ENCODE measurements at regions not wholly inside any gene's neighbourhood (a gene's known extent, or its start where the extent isn't known, plus 50 kb on each side); places are given as distances from the start of the nearest gene placed in this dataset.

DNA sequence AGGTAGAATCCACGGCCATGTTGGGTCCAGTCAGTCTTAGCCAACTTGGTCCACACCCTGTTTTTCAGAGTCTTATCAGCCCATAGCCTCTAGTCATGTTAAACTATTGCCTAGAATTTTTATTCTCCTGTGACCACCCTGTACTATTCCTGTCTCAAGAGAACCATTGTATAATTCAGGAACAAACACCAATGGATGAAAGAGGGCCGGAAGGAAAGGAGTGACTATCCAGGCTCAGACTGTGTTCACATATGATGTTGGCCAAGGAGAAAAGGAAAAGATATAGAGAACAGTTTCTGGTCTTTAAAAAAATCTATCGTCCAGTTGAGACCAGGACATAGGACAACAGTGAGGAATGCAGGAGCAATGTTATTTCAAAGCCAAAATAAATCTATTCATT lies 82.9 kb upstream of the SETBP1 start:
- DNase-seq (ENCODE audit: extremely low spot score), result no peak
- Histone ChIP-seq H3K4me1 (peaks cover 24 to 51% (median 44%) of the 10 kb centered on the region in 4 donors), H3K9me3 (no peaks in the 10 kb centered on the region), H3K27ac (replicated peaks in 1 of 4) (no peak overlapping the region), H3K36me3 (no peaks in the 10 kb centered on the region), H3K27me3 (no peaks in the 10 kb centered on the region), H3K4me3 (no peak overlapping the region)
- 87% methylated on average over 3 of the region's 3 CpGs for WGBS
- no peak for TF ChIP-seq POLR2AphosphoS5 (IDR thresholded peaks at IDR 0.05)
- TF ChIP-seq POLR2A (IDR thresholded peaks at IDR 0.05; ENCODE audit: low read depth), result no peak
- TF ChIP-seq, protein P1, sequence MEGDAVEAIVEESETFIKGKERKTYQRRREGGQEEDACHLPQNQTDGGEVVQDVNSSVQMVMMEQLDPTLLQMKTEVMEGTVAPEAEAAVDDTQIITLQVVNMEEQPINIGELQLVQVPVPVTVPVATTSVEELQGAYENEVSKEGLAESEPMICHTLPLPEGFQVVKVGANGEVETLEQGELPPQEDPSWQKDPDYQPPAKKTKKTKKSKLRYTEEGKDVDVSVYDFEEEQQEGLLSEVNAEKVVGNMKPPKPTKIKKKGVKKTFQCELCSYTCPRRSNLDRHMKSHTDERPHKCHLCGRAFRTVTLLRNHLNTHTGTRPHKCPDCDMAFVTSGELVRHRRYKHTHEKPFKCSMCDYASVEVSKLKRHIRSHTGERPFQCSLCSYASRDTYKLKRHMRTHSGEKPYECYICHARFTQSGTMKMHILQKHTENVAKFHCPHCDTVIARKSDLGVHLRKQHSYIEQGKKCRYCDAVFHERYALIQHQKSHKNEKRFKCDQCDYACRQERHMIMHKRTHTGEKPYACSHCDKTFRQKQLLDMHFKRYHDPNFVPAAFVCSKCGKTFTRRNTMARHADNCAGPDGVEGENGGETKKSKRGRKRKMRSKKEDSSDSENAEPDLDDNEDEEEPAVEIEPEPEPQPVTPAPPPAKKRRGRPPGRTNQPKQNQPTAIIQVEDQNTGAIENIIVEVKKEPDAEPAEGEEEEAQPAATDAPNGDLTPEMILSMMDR (IDR thresholded peaks at IDR 0.05), result no peak
- no peak for TF ChIP-seq EP300 (IDR thresholded peaks at IDR 0.05)
- intact Hi-C loops (cut with DNase I), result no loop called here

DNA sequence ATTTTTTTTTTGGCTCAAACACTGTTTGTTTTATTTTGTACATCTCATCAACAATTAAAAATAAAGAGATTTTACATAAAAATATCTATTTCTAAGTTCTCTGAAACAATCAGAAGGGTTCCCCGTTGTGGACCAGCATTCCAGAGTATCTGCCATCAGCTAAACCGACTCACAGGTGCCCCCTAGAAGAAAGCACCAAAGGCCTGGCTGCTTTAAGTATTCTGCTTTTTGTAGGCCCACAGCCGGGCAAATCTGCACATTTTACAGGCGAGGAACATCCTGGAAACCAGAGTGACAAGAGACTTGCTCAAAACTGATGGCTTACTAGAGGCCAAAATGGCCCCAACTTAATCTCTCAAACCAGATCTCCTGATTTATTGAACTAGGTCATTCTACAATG lies 82.2 kb upstream of the SETBP1 start:
- H3K36me3 ChIP-seq, result no peaks in the 10 kb centered on the region
- H3K9me3 ChIP-seq, result no peaks in the 10 kb centered on the region
- TF ChIP-seq, protein P1 (IDR thresholded peaks at IDR 0.05), result no peak
- no peak for TF ChIP-seq POLR2AphosphoS5 (IDR thresholded peaks at IDR 0.05)
- TF ChIP-seq POLR2A (IDR thresholded peaks at IDR 0.05; ENCODE audit: low read depth), result no peak
- TF ChIP-seq EP300 (IDR thresholded peaks at IDR 0.05), result no peak
- no peak for DNase-seq (ENCODE audit: extremely low spot score)
- WGBS, result 79% methylated on average over 4 of the region's 4 CpGs
- no peak overlapping the region for H3K27ac ChIP-seq (replicated peaks in 1 of 4)
- peaks cover 19 to 44% (median 38%) of the 10 kb centered on the region in 4 donors for H3K4me1 ChIP-seq
- intact Hi-C loops (cut with DNase I), result no loop called here
- no peak overlapping the region for H3K4me3 ChIP-seq
- no peaks in the 10 kb centered on the region for H3K27me3 ChIP-seq

- Histone ChIP-seq H3K36me3 (no peaks in the 10 kb centered on the region), H3K27ac (replicated peaks in 1 of 4) (peak overlapping the region in 3 of 4 donors; percentile 2 to 34 (median 12)), H3K9me3 (no peaks in the 10 kb centered on the region), H3K4me3 (no peak overlapping the region), H3K27me3 (no peaks in the 10 kb centered on the region), H3K4me1 (peaks cover 18 to 35% (median 32%) of the 10 kb centered on the region in 4 donors)
- no peak for DNase-seq (ENCODE audit: extremely low spot score)
- intact Hi-C loops (cut with DNase I), result no loop called here
- TF ChIP-seq, protein P1 (IDR thresholded peaks at IDR 0.05), result no peak
- TF ChIP-seq POLR2AphosphoS5 (IDR thresholded peaks at IDR 0.05), result no peak
- 47% methylated on average over 4 of the region's 4 CpGs for WGBS
Measured at GRCh38 chr18:44599412-44599811, 81.3 kb upstream of the SETBP1 start.

DNA sequence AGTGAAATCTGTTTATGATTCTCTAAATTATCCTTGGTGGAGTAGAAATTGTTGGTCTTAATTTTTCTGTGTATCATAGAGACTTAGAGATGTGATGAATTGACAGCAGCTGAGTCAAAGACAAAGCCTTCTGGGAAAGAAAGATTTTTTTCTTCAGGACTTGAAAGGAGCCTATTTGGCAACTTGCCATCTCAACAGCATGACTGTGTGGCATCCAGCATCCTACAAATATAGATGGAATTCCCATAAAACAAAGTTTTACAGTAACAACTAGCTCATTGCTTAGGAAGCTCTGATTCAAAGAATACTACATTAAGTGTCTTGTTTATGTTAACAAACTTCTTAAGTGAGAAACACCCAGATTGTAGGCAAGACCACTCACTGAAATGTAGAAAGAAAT lies 79.2 kb upstream of the SETBP1 start:
- H3K9me3 ChIP-seq, result no peaks in the 10 kb centered on the region
- H3K27me3 ChIP-seq, result no peaks in the 10 kb centered on the region
- H3K4me3 ChIP-seq, result no peak overlapping the region
- peaks cover 8 to 17% (median 15%) of the 10 kb centered on the region in 4 donors for H3K4me1 ChIP-seq
- TF ChIP-seq POLR2AphosphoS5 (IDR thresholded peaks at IDR 0.05) (no peak), POLR2A (IDR thresholded peaks at IDR 0.05; ENCODE audit: low read depth) (no peak), EP300 (IDR thresholded peaks at IDR 0.05) (no peak)
- TF ChIP-seq, protein P1 (IDR thresholded peaks at IDR 0.05), result no peak
- DNase-seq (ENCODE audit: extremely low spot score), result no peak
- H3K36me3 ChIP-seq, result no peaks in the 10 kb centered on the region
- intact Hi-C loops (cut with DNase I), result no loop called here
- H3K27ac ChIP-seq (replicated peaks in 1 of 4), result no peak overlapping the region

DNA sequence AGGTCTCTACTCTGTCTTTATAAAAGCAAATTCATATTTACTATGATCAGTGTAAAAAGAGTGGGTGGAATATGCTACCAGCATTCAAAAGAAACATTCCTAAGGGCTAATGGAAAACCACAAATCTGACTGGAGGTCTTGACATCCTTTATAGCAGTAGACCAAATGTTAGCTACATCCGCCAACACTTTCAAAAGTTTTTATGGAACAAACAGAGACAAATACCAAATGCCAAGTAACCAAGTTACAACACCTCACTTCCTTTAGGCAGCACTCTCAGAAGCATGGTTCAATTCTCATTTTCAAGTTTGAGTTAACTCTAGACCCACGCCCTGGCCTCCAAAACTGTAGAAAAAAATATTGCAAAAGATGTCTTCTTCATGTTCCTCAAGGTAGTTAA lies 78.3 kb upstream of the SETBP1 start:
- intact Hi-C loops (cut with DNase I), result no loop called here
- no peak for DNase-seq (ENCODE audit: extremely low spot score)
- no peak overlapping the region for H3K4me3 ChIP-seq
- no peaks in the 10 kb centered on the region for H3K27me3 ChIP-seq
- H3K9me3 ChIP-seq, result no peaks in the 10 kb centered on the region
- H3K27ac ChIP-seq (replicated peaks in 1 of 4), result no peak overlapping the region
- H3K4me1 ChIP-seq, result peaks cover 8 to 17% (median 15%) of the 10 kb centered on the region in 4 donors
- TF ChIP-seq EP300 (IDR thresholded peaks at IDR 0.05) (no peak), POLR2AphosphoS5 (IDR thresholded peaks at IDR 0.05) (no peak), POLR2A (IDR thresholded peaks at IDR 0.05; ENCODE audit: low read depth) (no peak)
- TF ChIP-seq, protein P1 (IDR thresholded peaks at IDR 0.05), result no peak
- 77% methylated on average over 2 of the region's 2 CpGs for WGBS
- H3K36me3 ChIP-seq, result no peaks in the 10 kb centered on the region
